ENCODE measurements at regions not wholly inside any gene's neighbourhood (a gene's known extent, or its start where the extent isn't known, plus 50 kb on each side); places are given as distances from the start of the nearest gene placed in this dataset.

DNA sequence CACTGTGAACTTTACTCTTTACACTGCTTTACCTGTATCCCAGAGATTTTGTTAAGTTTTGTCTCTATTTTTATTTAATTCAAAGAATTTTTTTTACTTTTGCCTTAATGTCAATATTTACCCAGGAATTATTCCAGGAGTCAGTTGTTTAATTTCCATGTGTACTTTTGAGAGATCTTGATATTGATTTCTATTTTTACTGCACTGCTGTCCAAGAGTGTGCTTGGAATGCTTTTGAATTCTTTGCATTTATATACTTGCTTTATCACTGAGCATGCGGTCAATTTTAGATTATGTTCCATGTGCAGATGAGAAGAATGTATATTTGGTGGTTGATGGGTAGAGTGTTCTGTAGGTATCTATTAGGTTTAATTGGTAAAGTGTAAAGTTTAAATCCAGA, 461.0 kb upstream of the GBE1 start (continued):
- TF ChIP-seq, protein P1, sequence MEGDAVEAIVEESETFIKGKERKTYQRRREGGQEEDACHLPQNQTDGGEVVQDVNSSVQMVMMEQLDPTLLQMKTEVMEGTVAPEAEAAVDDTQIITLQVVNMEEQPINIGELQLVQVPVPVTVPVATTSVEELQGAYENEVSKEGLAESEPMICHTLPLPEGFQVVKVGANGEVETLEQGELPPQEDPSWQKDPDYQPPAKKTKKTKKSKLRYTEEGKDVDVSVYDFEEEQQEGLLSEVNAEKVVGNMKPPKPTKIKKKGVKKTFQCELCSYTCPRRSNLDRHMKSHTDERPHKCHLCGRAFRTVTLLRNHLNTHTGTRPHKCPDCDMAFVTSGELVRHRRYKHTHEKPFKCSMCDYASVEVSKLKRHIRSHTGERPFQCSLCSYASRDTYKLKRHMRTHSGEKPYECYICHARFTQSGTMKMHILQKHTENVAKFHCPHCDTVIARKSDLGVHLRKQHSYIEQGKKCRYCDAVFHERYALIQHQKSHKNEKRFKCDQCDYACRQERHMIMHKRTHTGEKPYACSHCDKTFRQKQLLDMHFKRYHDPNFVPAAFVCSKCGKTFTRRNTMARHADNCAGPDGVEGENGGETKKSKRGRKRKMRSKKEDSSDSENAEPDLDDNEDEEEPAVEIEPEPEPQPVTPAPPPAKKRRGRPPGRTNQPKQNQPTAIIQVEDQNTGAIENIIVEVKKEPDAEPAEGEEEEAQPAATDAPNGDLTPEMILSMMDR (conservative IDR thresholded peaks at IDR 0.05; ENCODE audit: low read depth in 2 of 2), result no peak
- TF ChIP-seq, protein P2, sequence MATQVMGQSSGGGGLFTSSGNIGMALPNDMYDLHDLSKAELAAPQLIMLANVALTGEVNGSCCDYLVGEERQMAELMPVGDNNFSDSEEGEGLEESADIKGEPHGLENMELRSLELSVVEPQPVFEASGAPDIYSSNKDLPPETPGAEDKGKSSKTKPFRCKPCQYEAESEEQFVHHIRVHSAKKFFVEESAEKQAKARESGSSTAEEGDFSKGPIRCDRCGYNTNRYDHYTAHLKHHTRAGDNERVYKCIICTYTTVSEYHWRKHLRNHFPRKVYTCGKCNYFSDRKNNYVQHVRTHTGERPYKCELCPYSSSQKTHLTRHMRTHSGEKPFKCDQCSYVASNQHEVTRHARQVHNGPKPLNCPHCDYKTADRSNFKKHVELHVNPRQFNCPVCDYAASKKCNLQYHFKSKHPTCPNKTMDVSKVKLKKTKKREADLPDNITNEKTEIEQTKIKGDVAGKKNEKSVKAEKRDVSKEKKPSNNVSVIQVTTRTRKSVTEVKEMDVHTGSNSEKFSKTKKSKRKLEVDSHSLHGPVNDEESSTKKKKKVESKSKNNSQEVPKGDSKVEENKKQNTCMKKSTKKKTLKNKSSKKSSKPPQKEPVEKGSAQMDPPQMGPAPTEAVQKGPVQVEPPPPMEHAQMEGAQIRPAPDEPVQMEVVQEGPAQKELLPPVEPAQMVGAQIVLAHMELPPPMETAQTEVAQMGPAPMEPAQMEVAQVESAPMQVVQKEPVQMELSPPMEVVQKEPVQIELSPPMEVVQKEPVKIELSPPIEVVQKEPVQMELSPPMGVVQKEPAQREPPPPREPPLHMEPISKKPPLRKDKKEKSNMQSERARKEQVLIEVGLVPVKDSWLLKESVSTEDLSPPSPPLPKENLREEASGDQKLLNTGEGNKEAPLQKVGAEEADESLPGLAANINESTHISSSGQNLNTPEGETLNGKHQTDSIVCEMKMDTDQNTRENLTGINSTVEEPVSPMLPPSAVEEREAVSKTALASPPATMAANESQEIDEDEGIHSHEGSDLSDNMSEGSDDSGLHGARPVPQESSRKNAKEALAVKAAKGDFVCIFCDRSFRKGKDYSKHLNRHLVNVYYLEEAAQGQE (IDR thresholded peaks at IDR 0.05; ENCODE audit: unreplicated experiment), result no peak
- no peak for TF ChIP-seq CREB1 (CRISPR knock-in tag; IDR thresholded peaks at IDR 0.05; ENCODE audit: low read depth)
- TF ChIP-seq, protein P3, sequence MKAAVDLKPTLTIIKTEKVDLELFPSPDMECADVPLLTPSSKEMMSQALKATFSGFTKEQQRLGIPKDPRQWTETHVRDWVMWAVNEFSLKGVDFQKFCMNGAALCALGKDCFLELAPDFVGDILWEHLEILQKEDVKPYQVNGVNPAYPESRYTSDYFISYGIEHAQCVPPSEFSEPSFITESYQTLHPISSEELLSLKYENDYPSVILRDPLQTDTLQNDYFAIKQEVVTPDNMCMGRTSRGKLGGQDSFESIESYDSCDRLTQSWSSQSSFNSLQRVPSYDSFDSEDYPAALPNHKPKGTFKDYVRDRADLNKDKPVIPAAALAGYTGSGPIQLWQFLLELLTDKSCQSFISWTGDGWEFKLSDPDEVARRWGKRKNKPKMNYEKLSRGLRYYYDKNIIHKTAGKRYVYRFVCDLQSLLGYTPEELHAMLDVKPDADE (IDR thresholded peaks at IDR 0.05), result no peak

DNA sequence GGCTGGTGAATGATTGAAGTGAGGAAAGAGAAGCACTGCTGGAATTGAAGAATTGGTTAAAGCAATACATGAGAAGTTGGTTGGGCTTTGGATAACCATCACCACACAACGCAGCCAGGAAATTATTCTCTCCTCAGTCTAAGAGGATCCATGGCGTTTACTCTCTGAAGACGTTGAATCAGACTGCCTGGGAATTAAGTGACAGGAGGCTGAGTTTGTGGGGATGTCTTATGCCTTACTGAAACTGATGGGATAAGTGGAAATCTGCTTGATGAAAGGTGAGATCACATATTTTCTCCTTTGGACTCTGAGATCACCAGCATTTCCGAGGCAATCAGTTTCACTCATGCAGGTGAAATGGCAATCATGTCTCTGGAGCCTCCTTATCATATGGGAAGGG, 456.1 kb upstream of the GBE1 start:
- H3K4me3 Mint-ChIP-seq, result no peak overlapping the region
- H3K9me3 Mint-ChIP-seq, result no peaks in the 10 kb centered on the region
- H4K20me1 ChIP-seq (replicated peaks; ENCODE audit: insufficient read depth), result no peaks in the 10 kb centered on the region
- H3K27me3 Mint-ChIP-seq (ENCODE audit: insufficient read depth, low read depth, poor library complexity), result no peaks in the 10 kb centered on the region
- H3K9me2 ChIP-seq (ENCODE audit: insufficient read depth), result no peaks in the 10 kb centered on the region
- no peak overlapping the region for H3K27ac ChIP-seq (ENCODE audit: low read depth)
- no peak for DNase-seq (ENCODE audit: low spot score)
- H3K36me3 ChIP-seq (ENCODE audit: insufficient read depth), result no peaks in the 10 kb centered on the region
- H3K79me2 ChIP-seq (replicated peaks; ENCODE audit: insufficient read depth), result no peaks in the 10 kb centered on the region
- H3F3A ChIP-seq (replicated peaks; ENCODE audit: low read depth), result no peaks in the 10 kb centered on the region
- TF ChIP-seq, protein P3 (IDR thresholded peaks at IDR 0.05), result no peak
- TF ChIP-seq STAT1 (IDR thresholded peaks at IDR 0.05; ENCODE audit: unreplicated experiment) (no peak), EZH2 (IDR thresholded peaks at IDR 0.05; ENCODE audit: low read depth, unreplicated experiment) (no peak)
- TF ChIP-seq, protein P4, sequence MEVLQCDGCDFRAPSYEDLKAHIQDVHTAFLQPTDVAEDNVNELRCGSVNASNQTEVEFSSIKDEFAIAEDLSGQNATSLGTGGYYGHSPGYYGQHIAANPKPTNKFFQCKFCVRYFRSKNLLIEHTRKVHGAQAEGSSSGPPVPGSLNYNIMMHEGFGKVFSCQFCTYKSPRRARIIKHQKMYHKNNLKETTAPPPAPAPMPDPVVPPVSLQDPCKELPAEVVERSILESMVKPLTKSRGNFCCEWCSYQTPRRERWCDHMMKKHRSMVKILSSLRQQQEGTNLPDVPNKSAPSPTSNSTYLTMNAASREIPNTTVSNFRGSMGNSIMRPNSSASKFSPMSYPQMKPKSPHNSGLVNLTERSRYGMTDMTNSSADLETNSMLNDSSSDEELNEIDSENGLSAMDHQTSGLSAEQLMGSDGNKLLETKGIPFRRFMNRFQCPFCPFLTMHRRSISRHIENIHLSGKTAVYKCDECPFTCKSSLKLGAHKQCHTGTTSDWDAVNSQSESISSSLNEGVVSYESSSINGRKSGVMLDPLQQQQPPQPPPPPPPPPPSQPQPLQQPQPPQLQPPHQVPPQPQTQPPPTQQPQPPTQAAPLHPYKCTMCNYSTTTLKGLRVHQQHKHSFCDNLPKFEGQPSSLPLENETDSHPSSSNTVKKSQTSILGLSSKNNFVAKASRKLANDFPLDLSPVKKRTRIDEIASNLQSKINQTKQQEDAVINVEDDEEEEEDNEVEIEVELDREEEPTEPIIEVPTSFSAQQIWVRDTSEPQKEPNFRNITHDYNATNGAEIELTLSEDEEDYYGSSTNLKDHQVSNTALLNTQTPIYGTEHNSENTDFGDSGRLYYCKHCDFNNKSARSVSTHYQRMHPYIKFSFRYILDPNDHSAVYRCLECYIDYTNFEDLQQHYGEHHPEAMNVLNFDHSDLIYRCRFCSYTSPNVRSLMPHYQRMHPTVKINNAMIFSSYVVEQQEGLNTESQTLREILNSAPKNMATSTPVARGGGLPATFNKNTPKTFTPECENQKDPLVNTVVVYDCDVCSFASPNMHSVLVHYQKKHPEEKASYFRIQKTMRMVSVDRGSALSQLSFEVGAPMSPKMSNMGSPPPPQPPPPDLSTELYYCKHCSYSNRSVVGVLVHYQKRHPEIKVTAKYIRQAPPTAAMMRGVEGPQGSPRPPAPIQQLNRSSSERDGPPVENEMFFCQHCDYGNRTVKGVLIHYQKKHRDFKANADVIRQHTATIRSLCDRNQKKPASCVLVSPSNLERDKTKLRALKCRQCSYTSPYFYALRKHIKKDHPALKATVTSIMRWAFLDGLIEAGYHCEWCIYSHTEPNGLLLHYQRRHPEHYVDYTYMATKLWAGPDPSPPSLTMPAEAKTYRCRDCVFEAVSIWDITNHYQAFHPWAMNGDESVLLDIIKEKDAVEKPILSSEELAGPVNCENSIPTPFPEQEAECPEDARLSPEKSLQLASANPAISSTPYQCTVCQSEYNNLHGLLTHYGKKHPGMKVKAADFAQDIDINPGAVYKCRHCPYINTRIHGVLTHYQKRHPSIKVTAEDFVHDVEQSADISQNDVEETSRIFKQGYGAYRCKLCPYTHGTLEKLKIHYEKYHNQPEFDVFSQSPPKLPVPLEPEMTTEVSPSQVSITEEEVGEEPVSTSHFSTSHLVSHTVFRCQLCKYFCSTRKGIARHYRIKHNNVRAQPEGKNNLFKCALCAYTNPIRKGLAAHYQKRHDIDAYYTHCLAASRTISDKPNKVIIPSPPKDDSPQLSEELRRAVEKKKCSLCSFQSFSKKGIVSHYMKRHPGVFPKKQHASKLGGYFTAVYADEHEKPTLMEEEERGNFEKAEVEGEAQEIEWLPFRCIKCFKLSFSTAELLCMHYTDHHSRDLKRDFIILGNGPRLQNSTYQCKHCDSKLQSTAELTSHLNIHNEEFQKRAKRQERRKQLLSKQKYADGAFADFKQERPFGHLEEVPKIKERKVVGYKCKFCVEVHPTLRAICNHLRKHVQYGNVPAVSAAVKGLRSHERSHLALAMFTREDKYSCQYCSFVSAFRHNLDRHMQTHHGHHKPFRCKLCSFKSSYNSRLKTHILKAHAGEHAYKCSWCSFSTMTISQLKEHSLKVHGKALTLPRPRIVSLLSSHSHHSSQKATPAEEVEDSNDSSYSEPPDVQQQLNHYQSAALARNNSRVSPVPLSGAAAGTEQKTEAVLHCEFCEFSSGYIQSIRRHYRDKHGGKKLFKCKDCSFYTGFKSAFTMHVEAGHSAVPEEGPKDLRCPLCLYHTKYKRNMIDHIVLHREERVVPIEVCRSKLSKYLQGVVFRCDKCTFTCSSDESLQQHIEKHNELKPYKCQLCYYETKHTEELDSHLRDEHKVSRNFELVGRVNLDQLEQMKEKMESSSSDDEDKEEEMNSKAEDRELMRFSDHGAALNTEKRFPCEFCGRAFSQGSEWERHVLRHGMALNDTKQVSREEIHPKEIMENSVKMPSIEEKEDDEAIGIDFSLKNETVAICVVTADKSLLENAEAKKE (CRISPR knock-in tag; IDR thresholded peaks at IDR 0.05), result no peak
- no peaks in the 10 kb centered on the region for H3K4me1 ChIP-seq (ENCODE audit: insufficient read depth)
- no peaks in the 10 kb centered on the region for H3K27me3 ChIP-seq (ENCODE audit: insufficient read depth)
- ATAC-seq, result no peak
- no peaks in the 10 kb centered on the region for H3K36me3 Mint-ChIP-seq (ENCODE audit: low read depth)
- H3K27ac Mint-ChIP-seq, result no peak overlapping the region
- H2AFZ ChIP-seq, result no peak overlapping the region
- H3K4me2 ChIP-seq, result no peak overlapping the region
- H3K4me1 Mint-ChIP-seq, result no peaks in the 10 kb centered on the region
- no peak overlapping the region for H3K4me3 ChIP-seq
